ENCODE measurements at regions not wholly inside any gene's neighbourhood (a gene's known extent, or its start where the extent isn't known, plus 50 kb on each side); places are given as distances from the start of the nearest gene placed in this dataset.

DNA sequence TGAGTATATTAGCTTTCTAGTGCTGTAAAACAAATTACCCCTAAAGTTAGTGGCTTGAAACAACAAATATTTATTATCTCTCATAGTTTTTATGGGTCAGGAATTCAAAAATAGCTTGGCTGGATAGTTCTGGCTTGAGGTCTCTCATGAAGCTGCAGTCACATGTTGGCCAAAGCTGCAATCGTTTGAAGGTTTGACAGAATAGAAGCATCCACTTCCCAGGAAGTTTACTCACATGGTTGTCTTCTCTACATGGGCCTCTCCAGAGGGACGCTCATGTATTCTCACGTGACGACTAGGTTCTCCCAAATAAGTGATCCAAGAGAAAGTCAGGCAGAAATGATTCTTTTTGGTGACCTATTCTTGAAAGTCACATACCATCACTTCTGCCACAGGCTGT lies 99.1 kb downstream of the NIBAN1 start:
- Histone ChIP-seq H2AFZ (ENCODE audit: control insufficient read depth, low read depth, low read length) (no peak overlapping the region), H3K9me3 (replicated peaks; ENCODE audit: control insufficient read depth, insufficient read depth, low read length) (no peaks in the 10 kb centered on the region), H3K4me1 (ENCODE audit: control insufficient read depth, insufficient read depth, low read length) (0 out of 2 replicates have a peak, but pooled peaks cover 4% of the 10 kb centered on the region), H4K20me1 (ENCODE audit: control insufficient read depth, insufficient read depth) (no peaks in the 10 kb centered on the region), H3K4me2 (ENCODE audit: control insufficient read depth, insufficient read depth) (no peak overlapping the region), H3K4me3 (no peak overlapping the region), H3K27ac (ENCODE audit: control insufficient read depth, insufficient read depth) (no peak overlapping the region), H3K27me3 (replicated peaks in 1 of 2; ENCODE audit: control insufficient read depth in 2 of 2, insufficient read depth in 2 of 2, low read length in 1 of 2) (no peaks in the 10 kb centered on the region), H3K36me3 (ENCODE audit: control insufficient read depth in 2 of 2, insufficient read depth in 2 of 2, low read length in 1 of 2) (peaks cover 0 to 3% of the 10 kb centered on the region in 2 experiments; a peak in 2 of 4 replicates), H3K79me2 (ENCODE audit: control insufficient read depth, insufficient read depth, low read length) (no peaks in the 10 kb centered on the region), H3K9ac (ENCODE audit: control insufficient read depth, insufficient read depth, low read length) (no peak overlapping the region)
- BruUV-seq (replicated peaks) = no TSS peak
- SMC1A ChIA-PET (ENCODE audit: uncharacterized antibody, unreplicated experiment) = interaction anchor here (0.6 to 1.8 kb wide), 7 partner anchors 15 to 99 kb away, joined by 3 to 4 read pairs (median 3); partner anchors contain the start of gene NIBAN1
- POLR2A ChIA-PET = no interaction called here
- RAD21 ChIA-PET (ENCODE audit: unreplicated experiment) = interaction anchor here (0.9 to 1.2 kb wide), 2 partner anchors 70 to 107 kb away, joined by 3 read pairs; no protein-coding TSS in a partner anchor
- no peak for DNase-seq (ENCODE audit: low read depth, low spot score)
- CTCF ChIA-PET = no interaction called here
- intact Hi-C loops (cut with micrococcal nuclease; ENCODE audit: unreplicated experiment) = no loop called here
- no peak for ATAC-seq
- no peak for FAIRE-seq
- in situ Hi-C loops (cut with MboI) = no loop called here
- 98% methylated on average over 4 of the region's 4 CpGs for whole genome bisulfite sequencing (ENCODE audit: insufficient coverage, insufficient replicate concordance, low lambda C conversion rate, missing lambda C conversion rate)
- TF ChIP-seq, protein P1, sequence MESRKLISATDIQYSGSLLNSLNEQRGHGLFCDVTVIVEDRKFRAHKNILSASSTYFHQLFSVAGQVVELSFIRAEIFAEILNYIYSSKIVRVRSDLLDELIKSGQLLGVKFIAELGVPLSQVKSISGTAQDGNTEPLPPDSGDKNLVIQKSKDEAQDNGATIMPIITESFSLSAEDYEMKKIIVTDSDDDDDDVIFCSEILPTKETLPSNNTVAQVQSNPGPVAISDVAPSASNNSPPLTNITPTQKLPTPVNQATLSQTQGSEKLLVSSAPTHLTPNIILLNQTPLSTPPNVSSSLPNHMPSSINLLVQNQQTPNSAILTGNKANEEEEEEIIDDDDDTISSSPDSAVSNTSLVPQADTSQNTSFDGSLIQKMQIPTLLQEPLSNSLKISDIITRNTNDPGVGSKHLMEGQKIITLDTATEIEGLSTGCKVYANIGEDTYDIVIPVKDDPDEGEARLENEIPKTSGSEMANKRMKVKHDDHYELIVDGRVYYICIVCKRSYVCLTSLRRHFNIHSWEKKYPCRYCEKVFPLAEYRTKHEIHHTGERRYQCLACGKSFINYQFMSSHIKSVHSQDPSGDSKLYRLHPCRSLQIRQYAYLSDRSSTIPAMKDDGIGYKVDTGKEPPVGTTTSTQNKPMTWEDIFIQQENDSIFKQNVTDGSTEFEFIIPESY (IDR thresholded peaks at IDR 0.05) = no peak
- TF ChIP-seq MYC (IDR thresholded peaks at IDR 0.05; ENCODE audit: insufficient read depth, insufficient read length, insufficient replicate concordance, low read length, severe bottlenecking) = no peak
- no peak for TF ChIP-seq NBN (IDR thresholded peaks at IDR 0.05)
- no peak for TF ChIP-seq SUZ12 (IDR thresholded peaks at IDR 0.05; ENCODE audit: unreplicated experiment)
- no peak for TF ChIP-seq ZSCAN29 (IDR thresholded peaks at IDR 0.05)
- no peak for TF ChIP-seq MEF2B (IDR thresholded peaks at IDR 0.05; ENCODE audit: partially characterized antibody, poor library complexity, severe bottlenecking)
- no peak for TF ChIP-seq JUND (IDR thresholded peaks at IDR 0.05; ENCODE audit: low read depth, low read length)
- no peak for TF ChIP-seq MTA2 (IDR thresholded peaks at IDR 0.05; ENCODE audit: low read depth)
- TF ChIP-seq IKZF2 (IDR thresholded peaks at IDR 0.05) = no peak
- TF ChIP-seq, protein P2, sequence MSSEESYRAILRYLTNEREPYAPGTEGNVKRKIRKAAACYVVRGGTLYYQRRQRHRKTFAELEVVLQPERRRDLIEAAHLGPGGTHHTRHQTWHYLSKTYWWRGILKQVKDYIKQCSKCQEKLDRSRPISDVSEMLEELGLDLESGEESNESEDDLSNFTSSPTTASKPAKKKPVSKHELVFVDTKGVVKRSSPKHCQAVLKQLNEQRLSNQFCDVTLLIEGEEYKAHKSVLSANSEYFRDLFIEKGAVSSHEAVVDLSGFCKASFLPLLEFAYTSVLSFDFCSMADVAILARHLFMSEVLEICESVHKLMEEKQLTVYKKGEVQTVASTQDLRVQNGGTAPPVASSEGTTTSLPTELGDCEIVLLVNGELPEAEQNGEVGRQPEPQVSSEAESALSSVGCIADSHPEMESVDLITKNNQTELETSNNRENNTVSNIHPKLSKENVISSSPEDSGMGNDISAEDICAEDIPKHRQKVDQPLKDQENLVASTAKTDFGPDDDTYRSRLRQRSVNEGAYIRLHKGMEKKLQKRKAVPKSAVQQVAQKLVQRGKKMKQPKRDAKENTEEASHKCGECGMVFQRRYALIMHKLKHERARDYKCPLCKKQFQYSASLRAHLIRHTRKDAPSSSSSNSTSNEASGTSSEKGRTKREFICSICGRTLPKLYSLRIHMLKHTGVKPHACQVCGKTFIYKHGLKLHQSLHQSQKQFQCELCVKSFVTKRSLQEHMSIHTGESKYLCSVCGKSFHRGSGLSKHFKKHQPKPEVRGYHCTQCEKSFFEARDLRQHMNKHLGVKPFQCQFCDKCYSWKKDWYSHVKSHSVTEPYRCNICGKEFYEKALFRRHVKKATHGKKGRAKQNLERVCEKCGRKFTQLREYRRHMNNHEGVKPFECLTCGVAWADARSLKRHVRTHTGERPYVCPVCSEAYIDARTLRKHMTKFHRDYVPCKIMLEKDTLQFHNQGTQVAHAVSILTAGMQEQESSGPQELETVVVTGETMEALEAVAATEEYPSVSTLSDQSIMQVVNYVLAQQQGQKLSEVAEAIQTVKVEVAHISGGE (CRISPR knock-in tag; IDR thresholded peaks at IDR 0.05) = no peak
- TF ChIP-seq, protein P3, sequence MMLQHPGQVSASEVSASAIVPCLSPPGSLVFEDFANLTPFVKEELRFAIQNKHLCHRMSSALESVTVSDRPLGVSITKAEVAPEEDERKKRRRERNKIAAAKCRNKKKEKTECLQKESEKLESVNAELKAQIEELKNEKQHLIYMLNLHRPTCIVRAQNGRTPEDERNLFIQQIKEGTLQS (IDR thresholded peaks at IDR 0.05; ENCODE audit: borderline replicate concordance, extremely low read depth, low read depth, low read length) = no peak
- TF ChIP-seq, protein P4, sequence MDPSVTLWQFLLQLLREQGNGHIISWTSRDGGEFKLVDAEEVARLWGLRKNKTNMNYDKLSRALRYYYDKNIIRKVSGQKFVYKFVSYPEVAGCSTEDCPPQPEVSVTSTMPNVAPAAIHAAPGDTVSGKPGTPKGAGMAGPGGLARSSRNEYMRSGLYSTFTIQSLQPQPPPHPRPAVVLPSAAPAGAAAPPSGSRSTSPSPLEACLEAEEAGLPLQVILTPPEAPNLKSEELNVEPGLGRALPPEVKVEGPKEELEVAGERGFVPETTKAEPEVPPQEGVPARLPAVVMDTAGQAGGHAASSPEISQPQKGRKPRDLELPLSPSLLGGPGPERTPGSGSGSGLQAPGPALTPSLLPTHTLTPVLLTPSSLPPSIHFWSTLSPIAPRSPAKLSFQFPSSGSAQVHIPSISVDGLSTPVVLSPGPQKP (IDR thresholded peaks at IDR 0.05; ENCODE audit: low read depth, low read length) = no peak
- TF ChIP-seq, protein P5, sequence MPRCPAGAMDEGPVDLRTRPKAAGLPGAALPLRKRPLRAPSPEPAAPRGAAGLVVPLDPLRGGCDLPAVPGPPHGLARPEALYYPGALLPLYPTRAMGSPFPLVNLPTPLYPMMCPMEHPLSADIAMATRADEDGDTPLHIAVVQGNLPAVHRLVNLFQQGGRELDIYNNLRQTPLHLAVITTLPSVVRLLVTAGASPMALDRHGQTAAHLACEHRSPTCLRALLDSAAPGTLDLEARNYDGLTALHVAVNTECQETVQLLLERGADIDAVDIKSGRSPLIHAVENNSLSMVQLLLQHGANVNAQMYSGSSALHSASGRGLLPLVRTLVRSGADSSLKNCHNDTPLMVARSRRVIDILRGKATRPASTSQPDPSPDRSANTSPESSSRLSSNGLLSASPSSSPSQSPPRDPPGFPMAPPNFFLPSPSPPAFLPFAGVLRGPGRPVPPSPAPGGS (IDR thresholded peaks at IDR 0.05; ENCODE audit: borderline replicate concordance, insufficient read depth, low read depth, low read length, poor library complexity, severe bottlenecking) = no peak
- TF ChIP-seq NFXL1 (IDR thresholded peaks at IDR 0.05; ENCODE audit: borderline replicate concordance) = no peak
- no peak for TF ChIP-seq RFX5 (IDR thresholded peaks at IDR 0.05; ENCODE audit: low read depth, low read length)
- TF ChIP-seq SUPT20H (IDR thresholded peaks at IDR 0.05; ENCODE audit: borderline replicate concordance, control insufficient read depth, low read depth, low read length) = no peak
- TF ChIP-seq CBFB (IDR thresholded peaks at IDR 0.05; ENCODE audit: low read depth) = no peak

All from GM12878 (cell line).